Retina (tissue), 1 donor: ENCODE measurements at regions not wholly inside any gene's neighbourhood (a gene's known extent, or its start where the extent isn't known, plus 50 kb on each side); places are given as distances from the start of the nearest gene placed in this dataset.
"Not testable (repeated sequence)": the region's sequence is repeated elsewhere in the genome, so short reads cannot be mapped to it uniquely, and the experiment has no call there.

ENCODE experiments used
- DNase-seq: peaks from one replicate; pipeline ENCODE4 v3.0.0-alpha.2; 2016

DNA sequence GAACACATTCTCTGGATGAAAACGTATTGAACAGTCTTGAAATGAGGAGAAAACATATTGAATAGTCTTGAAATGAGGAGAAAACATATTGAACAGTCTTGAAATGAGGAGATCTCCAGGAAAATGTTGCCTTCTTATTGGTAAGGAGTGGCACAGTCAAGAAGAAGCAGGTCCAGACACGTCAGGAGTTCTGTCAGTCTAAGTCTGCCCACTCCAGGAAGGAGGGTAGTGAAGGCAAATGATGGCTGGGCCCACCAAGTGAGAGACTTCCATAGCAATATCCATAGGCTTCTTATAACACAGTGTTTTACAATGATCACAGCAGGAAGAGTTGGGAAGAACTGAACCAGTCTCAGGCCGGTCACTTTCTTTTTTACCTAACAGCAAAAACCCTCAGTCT, 316.2 kb downstream of the ETAA1 start:
- no peak for DNase-seq

DNA sequence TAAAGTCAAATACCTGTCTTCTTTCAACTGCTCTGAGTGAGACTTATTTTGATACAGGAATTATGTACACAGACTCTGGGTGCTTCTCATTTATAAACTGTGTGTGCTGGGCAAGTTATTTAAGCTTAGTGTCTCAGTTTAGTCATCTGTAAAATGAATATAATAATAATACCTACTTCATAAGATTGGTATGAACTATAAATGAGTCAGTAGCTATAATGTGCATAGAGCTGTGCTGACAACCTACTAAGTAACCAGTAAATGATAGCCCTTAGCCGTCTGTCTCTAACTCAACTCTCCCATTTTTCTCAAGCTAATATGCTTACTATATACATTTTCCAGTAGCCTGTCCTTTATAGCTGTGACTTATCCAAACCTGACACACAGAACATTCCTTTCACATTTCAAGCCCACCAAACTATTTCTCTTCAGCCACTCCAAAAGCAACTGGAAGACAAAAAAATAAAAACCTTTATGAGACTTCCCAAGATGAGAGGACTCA, 319.8 kb downstream of the ETAA1 start:
- no peak for DNase-seq

DNA sequence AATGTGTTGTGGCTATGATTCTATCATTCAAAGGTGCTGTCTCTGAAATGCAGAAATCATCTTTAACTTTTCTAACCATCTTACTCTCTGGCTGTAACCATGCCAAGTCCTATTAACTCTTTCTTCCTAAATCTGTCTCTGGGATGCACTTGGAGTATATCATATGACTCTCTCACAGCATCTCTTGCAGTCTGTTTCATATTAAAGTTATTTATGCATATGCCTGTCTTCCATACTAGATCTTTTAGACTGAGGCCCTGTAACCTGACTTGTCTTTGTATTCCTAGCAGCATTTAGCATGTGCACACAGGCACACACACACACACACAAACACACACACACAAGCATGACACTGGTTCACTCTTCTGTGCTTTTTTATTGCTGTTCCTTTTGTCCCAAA, 320.6 kb downstream of the ETAA1 start:
- DNase-seq = no peak

- no peak for DNase-seq
Measured at GRCh38 chr2:67719351-67719750, 322.2 kb downstream of the ETAA1 start.

DNA sequence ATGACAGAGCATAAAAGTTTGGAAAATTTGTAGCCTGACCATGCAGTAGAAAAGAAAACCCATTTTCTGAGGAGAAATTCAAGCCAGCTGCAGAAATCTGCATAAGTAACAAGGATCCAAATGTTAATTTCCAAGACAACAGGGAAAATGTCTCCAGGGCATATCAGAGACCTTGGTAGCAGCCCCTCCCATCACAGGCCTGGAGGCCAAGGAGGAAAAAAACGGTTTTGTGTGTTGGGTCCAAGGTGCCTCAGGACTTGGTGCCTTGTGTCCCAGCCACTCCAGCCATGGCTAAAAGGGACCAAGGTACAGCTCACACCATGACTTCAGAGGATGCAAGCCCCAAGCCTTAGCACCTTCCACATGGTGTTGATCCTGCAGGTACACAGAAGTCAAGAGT, 324.4 kb downstream of the ETAA1 start:
- no peak for DNase-seq

- DNase-seq = no peak
Measured at GRCh38 chr2:67724261-67724660, 327.1 kb downstream of the ETAA1 start.

- DNase-seq = no peak
Measured at GRCh38 chr2:67725731-67726130, 328.6 kb downstream of the ETAA1 start.

DNA sequence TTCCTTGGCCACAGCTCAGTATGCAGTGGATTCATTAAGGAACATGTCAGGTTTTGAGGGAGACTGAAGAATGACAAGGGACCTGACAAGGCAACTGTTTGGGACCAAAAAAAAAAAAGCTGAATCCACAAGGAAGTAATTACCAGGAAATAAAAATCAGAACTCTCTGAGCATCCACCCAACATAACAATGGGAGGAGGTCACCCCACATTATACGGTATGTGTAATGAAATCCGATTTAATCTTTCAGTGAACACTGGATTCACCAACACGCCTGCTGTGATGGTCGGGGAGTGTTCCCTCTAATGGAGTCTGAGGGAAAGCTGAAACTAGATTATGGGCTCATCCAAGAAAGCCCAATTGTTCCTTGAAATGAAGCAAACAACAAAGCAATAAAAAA, 329.3 kb downstream of the ETAA1 start:
- DNase-seq = peak; percentile 32

GRCh38 chr2:67727131-67727530, 330.0 kb downstream of the ETAA1 start:
- peak; percentile 54 for DNase-seq

DNA sequence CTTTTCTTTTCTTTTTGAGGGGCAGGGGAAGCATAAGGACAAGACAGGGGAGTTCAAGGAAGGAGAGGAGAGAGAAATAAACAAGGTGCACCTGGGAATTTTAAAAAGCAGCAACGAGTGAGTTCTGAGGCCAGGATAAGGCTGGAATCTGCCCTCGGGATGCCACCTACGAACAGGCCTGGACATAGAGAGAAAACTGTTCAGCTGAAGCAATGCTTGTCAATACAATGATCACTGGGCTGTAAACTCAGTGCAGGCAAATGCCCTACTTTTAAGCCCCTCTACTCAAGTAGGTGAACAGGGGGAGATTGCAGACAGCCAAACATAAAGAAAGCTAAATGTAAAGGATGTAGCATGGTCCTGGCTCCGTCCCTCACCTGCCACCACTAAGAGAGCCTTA, 330.5 kb downstream of the ETAA1 start:
- DNase-seq = peak; percentile 71

DNA sequence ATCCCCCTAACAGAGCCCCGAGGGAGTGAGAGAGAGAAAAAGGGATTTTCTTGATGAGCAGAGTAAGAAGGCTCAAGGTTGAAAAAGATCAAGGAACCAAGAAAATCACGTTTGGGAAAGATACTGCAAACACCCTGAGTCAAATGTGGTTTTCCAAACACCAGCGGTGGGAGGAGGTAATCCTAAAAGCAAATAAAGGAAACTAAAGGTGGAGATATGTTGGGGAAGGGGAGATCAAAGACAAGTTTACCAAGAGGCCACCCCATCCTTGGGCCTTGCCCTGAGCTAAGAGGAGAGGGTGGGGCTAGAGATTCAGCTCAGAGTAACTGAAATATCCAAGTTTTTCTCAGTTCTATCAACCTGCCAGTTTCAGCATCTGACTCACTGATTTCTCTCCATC, 332.3 kb downstream of the ETAA1 start:
- no peak for DNase-seq

GRCh38 chr2:67733517-67733916, 329.3 kb downstream of the C1D start:
- no peak for DNase-seq

GRCh38 chr2:67752199-67752598, 310.6 kb downstream of the C1D start:
- no peak for DNase-seq

- DNase-seq = no peak
Measured at GRCh38 chr2:67752969-67753368, 309.8 kb downstream of the C1D start.

DNA sequence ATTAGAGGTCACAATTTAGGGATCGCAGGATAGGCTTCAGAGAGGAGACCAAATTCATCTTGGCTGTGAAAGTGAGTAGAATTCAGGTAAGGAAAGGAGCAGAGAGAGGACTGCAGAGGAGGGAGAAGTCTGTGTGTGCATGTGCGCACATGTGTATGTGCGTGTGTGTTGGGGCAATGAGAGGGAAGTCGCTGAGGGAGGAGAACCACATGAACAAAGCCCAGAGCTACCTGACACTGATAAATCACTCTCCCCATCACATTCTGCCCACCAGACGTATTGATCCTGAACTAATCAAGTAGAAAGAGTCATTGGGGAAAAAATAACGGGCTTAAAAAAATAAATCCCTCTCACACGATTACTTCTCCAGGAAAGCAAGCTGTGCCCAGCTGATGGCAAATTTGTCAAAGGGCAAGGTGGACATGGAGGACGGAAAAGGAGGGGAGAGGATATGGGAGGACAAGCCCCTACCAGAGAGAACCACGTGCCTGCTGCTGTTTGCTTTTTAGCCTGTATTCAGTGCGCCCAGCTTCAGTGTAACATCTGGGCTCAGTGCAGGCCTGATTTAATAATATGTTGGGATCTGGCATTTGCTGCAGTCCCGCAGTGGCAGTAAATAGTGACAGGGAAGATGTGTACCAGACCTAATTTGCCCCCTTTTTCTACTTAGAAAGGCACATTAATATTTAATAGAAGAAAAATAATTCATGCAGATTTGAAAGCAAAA, 307.5 kb downstream of the C1D start:
- DNase-seq = peak; percentile 31

DNA sequence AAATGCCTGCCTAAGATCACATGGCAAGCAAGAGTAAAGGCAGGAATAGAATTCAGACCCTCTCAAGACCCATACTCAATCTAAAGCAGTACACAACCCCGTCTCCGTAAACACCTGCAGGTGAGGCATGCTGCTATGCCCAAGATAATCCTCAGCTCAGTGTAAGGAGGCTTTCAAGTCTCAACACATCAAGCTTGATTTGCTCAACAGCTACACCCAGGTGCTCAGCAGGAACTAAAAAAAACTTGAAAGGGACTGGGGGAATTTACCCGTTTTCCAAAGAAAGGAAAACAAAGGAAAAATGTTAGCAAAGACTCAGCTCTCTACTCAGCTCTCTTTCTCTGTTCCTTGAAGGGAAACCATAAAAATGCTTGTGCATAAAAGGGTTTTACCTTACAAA, 301.8 kb downstream of the C1D start:
- DNase-seq = no peak

DNA sequence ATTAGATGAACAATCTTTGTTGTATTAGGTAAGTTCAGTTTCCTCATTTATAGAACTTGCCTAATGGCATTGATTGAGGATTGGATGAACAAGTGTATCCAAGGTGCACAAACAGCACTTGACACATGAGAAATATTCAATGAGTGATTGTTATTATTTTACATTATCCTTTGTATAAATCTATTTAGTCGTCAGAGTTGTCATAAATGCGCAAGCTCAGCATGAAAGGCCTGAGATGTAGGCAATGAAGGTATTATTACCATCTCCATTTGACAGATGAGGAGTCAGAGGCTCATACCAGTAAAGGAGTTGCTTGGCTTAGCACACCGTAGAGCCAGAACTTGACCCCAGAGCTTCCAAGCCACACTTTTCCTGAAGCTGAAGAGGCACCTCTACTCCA, 291.4 kb downstream of the C1D start:
- no peak for DNase-seq

- no peak for DNase-seq
Measured at GRCh38 chr2:67772216-67773170, 290.3 kb downstream of the C1D start.

- DNase-seq = no peak
Measured at GRCh38 chr2:67773851-67774250, 289.0 kb downstream of the C1D start.

DNA sequence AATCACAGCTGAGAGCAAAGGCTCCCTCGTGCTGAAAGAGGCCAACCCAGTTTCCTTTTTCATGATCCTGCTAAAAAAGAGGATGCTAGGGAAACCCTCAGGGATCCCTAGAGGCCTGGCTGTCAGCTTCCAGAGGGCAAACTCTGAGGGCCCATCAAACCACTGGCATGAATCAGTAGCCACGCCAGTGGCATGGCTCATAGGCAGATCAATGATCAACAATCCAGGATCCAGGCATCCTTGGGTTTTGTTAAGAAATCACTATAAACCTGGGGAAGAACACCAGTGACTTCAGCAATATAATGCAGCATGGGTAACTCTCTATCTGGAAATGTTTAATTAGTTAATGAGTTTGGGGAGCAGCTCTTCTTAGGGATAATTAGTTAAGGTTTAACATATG, 286.5 kb downstream of the C1D start:
- no peak for DNase-seq

- DNase-seq = no peak
Measured at GRCh38 chr2:67777010-67777409, 285.8 kb downstream of the C1D start.

GRCh38 chr2:67777836-67778429, 284.9 kb downstream of the C1D start:
- DNase-seq = no peak

GRCh38 chr2:67780841-67781240, 282.0 kb downstream of the C1D start:
- not testable (repeated sequence) for DNase-seq

DNA sequence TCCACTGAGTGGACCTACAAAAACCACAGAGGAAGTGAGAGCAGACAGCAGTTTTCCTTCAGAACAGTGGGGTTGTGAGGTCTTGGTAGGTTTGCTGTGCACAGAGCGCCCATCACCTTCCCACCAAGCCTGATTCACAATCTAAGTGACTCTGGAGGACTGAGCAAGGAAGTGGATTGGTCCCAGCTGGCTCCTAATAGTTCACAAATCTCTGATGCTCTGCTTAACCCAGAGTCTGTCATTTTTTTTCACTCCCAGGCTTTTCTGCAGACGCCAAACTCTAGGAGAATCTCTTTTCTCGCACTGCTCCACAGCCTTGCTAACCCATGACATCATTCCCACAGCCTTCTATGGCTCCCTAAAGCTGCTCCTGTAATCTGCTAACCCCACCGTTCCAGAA, 280.4 kb downstream of the C1D start:
- DNase-seq = no peak
